Panc1 (cell line): ENCODE measurements at regions not wholly inside any gene's neighbourhood (a gene's known extent, or its start where the extent isn't known, plus 50 kb on each side); places are given as distances from the start of the nearest gene placed in this dataset.

ENCODE experiments used
- ATAC-seq: fragments of 200-7000 bp; cut with Tn5 transposase; 2 replicates; pipeline ENCODE4 v1.9.1; 2020; ENCODE audit warnings: mild to moderate bottlenecking, moderate library complexity
- BruUV-seq: library from RNA; stranded (reverse); fragments of 400-500 nt; replicated peaks from 2 replicates; lab custom pipeline; 2021; lab: Mats Ljungman, UMichigan
- CTCF ChIA-PET: fragments of 300-600 bp; sonication (Branson Sonifier 250); formaldehyde crosslinking; loops from one replicate; lab custom pipeline; 2022; ENCODE audit warnings: antibody characterized with exemption; lab: Charles Lee
- POLR2A ChIA-PET: fragments of 300-600 bp; sonication (Branson Sonifier 250); formaldehyde crosslinking; loops from one replicate; lab custom pipeline; 2022; ENCODE audit warnings: antibody characterized with exemption; lab: Charles Lee
- DNase-seq: peaks from one replicate; pipeline ENCODE4 v3.0.0-alpha.2; 2010; ENCODE audit warnings: low read depth, low spot score
- H3K27ac ChIP-seq: 2 replicates; pipeline ENCODE4 v1.5.1; 2011; ENCODE audit warnings: mild to moderate bottlenecking, low read length, inconsistent platforms
- H3K27me3 ChIP-seq: fragments of 200-500 bp; sonication (Bioruptor generic); 2 replicates; pipeline ENCODE4 v1.6.0; 2014; ENCODE audit warnings: low read length, inconsistent platforms; ENCODE audit not compliant: control insufficient read depth, insufficient read depth
- H3K36me3 ChIP-seq: fragments of 200-500 bp; sonication (Bioruptor generic); 2 replicates; pipeline ENCODE4 v1.5.1; 2014; ENCODE audit warnings: inconsistent platforms, mild to moderate bottlenecking, low read length, moderate library complexity; ENCODE audit not compliant: control insufficient read depth, insufficient read depth
- H3K4me1 ChIP-seq: 2 replicates; pipeline ENCODE4 v1.5.1; 2011; ENCODE audit warnings: inconsistent platforms, mild to moderate bottlenecking, low read length, moderate library complexity; ENCODE audit not compliant: control insufficient read depth, insufficient read depth
- H3K4me3 ChIP-seq, 2 experiments: 2 replicates each; pipeline ENCODE4 v1.5.1; 2011 to 2012; ENCODE audit warnings: low read depth in 2 of 2, low read length in 2 of 2, mild to moderate bottlenecking in 2 of 2, inconsistent platforms in 1 of 2, moderate library complexity in 1 of 2
- H3K9me3 ChIP-seq: fragments of 200-500 bp; sonication (Bioruptor generic); 2 replicates; pipeline ENCODE4 v1.5.1; 2014; ENCODE audit warnings: low read depth, mild to moderate bottlenecking, inconsistent platforms, low read length, moderate library complexity; ENCODE audit not compliant: control insufficient read depth, insufficient read depth
- CTCF ChIP-seq: fragments of 450-650 bp; IDR thresholded peaks from 2 replicates; pipeline ENCODE4 v1.5.1; 2017; ENCODE audit warnings: mild to moderate bottlenecking
- POLR2AphosphoS5 ChIP-seq: IDR thresholded peaks from 2 replicates; pipeline ENCODE4 v1.6.1; 2012; ENCODE audit warnings: mild to moderate bottlenecking, low read depth, low read length, moderate library complexity
- REST ChIP-seq, 2 experiments: IDR thresholded peaks; 2 replicates each; pipeline ENCODE4 v1.6.1; 2011 to 2012; ENCODE audit warnings: low read depth in 2 of 2, control low read depth in 1 of 2, low read length in 1 of 2, mild to moderate bottlenecking in 1 of 2, moderate library complexity in 1 of 2; ENCODE audit not compliant: insufficient read depth in 1 of 2
- SIN3A ChIP-seq: IDR thresholded peaks from 2 replicates; pipeline ENCODE4 v1.6.1; 2012; ENCODE audit warnings: low read depth, mild to moderate bottlenecking, low read length, moderate library complexity, borderline replicate concordance; ENCODE audit not compliant: insufficient read depth
- TCF7L2 ChIP-seq: IDR thresholded peaks from 2 replicates; pipeline ENCODE4 v1.6.1; 2011; ENCODE audit warnings: mild to moderate bottlenecking, low read depth, low read length, inconsistent platforms
- in situ Hi-C: cut with HindIII; loops from 2 replicates; pipeline ENCODE4 v1.10.0; 2016; ENCODE audit warnings: low sequenced_read_pairs, low pct_unique_long_range_greater_than_20kb
- intact Hi-C: fragments of 100-400 bp; cut with micrococcal nuclease; formaldehyde crosslinking; loops from one replicate; pipeline ENCODE4 v1.10.0; 2022; ENCODE audit not compliant: unreplicated experiment

- in situ Hi-C loops (no loop called here), intact Hi-C loops (no loop called here)
- H3K4me3 ChIP-seq: no peak overlapping the region
- H3K36me3 ChIP-seq: no peaks in the 10 kb centered on the region
- no peaks in the 10 kb centered on the region for H3K27me3 ChIP-seq
- ChIA-PET POLR2A (no interaction called here), CTCF (no interaction called here)
- DNase-seq: no peak
- no peak for ATAC-seq
- TF ChIP-seq POLR2AphosphoS5 (no peak), SIN3A (no peak), CTCF (no peak), REST (IDR thresholded peaks at IDR 0.05; ENCODE audit: insufficient read depth in 1 of 2, low read depth in 2 of 2, low read length in 1 of 2) (no peak), TCF7L2 (no peak)
- H3K27ac ChIP-seq: no peak overlapping the region
- H3K9me3 ChIP-seq: no peaks in the 10 kb centered on the region
- BruUV-seq: no TSS peak
- H3K4me1 ChIP-seq: no peaks in the 10 kb centered on the region
These were observed 205.0 kb upstream of the SASH1 start for GRCh38 chr6:148137652-148138051.

- no peak for TF ChIP-seq CTCF
- no peak for TF ChIP-seq REST (IDR thresholded peaks at IDR 0.05; ENCODE audit: insufficient read depth in 1 of 2, low read depth in 2 of 2, low read length in 1 of 2)
- no peak for TF ChIP-seq SIN3A
- TF ChIP-seq POLR2AphosphoS5: no peak
- TF ChIP-seq TCF7L2: no peak
- Histone ChIP-seq H3K27me3 (no peaks in the 10 kb centered on the region), H3K36me3 (no peaks in the 10 kb centered on the region), H3K27ac (no peak overlapping the region), H3K9me3 (no peaks in the 10 kb centered on the region), H3K4me1 (no peaks in the 10 kb centered on the region), H3K4me3 (no peak overlapping the region)
- intact Hi-C loops: no loop called here
- in situ Hi-C loops: no loop called here
- ChIA-PET POLR2A (no interaction called here), CTCF (no interaction called here)
- BruUV-seq: no TSS peak
- DNase-seq (no peak), ATAC-seq (no peak)
These were observed 204.1 kb upstream of the SASH1 start for GRCh38 chr6:148138573-148138972.
